GM18520 (cell line): ENCODE measurements at regions not wholly inside any gene's neighbourhood (a gene's known extent, or its start where the extent isn't known, plus 50 kb on each side); places are given as distances from the start of the nearest gene placed in this dataset.
"Not testable (repeated sequence)": the region's sequence is repeated elsewhere in the genome, so short reads cannot be mapped to it uniquely, and the experiment has no call there.

Source experiments
- ATAC-seq: cut with Tn5 transposase; IDR thresholded peaks from one replicate; pipeline ENCODE4 v1.9.1; 2021; ENCODE audit not compliant: unreplicated experiment

DNA sequence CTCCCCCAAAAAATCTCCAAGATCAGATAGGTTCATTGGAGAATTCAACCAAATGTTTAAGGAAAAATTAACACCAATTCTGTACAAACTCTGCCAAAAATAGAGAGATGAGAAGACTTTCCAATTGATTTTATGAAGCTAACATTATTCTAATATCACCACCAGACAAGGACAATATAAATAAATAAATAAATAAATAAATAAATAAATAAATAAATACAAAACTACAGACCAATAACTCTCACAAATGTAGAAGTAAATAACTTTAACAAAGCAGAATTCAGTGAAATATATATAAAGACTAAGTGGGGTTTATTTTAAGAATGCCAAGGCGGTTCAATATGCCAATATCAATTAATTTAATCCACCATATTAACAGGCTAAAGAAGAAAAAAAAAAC lies 425.9 kb upstream of the GHITM start:
- no peak for ATAC-seq

- ATAC-seq, result no peak
These were observed 416.2 kb upstream of the GHITM start for GRCh38 chr10:83723080-83723479.

DNA sequence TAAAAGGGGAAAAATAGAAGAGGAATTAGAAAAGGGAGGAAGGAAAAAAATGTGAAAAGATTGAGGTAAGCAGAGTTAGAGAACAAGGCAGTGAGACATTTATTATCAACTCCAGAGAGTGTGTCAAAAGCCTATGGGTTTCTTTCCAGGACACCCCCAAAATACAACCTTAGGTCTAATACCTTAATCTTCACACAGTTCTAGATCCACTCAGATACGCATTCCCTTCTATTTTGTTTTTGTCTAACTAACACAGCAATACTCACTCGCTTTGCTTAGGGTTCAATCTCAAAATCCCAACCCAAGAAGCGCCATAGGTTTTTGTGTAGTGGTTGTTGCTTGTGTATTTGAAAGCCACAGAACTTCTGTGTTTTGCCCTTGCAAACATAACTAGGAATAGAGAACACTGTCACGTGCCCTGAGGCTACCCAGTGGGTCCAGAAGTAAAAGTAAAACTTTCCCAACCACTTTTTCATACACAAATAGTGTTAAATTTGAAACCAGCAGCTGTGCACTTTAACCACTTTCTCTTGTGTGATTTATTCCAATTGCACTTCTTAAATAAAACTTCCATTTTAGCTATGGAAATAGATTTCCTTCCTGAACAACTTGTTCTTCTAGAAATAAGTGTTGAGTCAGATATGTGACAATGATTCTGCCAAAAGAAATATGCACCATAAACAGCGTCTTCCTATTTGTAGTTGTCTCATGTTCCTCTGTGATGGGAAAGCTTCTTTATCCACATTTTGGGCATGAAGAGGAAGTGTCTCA lies 414.7 kb upstream of the GHITM start:
- peak; percentile 85 for ATAC-seq

DNA sequence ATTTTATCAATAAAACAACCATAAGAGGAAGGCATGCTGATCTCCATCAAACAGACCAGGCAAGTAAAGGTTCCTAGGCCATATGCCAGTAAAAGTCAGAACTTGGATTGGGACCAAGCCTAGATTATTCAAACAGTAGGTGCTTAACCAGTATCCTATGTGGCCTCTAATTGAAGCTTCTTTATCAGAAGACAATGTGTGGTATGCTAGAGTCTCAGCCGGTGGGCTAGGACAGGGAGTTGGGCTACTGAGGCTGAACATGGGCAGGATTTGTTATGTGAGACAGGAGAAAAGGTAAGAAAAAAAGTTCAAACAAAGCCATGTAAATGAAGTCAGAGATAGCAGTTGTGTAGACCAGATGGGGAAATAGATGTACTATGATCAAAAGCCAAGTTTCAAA lies 413.7 kb upstream of the GHITM start:
- ATAC-seq, result no peak

DNA sequence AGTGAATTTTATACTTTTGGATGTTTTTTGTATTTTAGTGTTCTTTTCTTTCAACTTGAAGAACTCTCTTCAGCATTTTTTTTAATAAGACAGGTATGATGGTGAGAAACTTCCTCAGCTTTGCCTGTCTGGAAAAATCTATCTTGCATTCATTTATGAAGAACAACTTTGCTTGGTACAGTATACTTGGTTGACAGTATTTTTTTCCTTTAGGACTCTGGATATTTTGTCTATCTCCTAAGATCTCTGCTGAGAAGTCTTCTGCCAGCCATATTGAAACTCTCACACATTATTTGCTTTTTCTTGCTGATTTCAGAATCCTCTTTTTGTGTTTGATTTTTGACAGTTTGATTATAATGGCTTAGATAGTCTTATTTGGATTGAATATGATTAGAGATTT lies 405.0 kb upstream of the GHITM start:
- no peak for ATAC-seq

GRCh38 chr10:83736008-83736407 lies 403.3 kb upstream of the GHITM start:
- no peak for ATAC-seq

GRCh38 chr10:83750604-83751003 lies 388.7 kb upstream of the GHITM start:
- no peak for ATAC-seq

DNA sequence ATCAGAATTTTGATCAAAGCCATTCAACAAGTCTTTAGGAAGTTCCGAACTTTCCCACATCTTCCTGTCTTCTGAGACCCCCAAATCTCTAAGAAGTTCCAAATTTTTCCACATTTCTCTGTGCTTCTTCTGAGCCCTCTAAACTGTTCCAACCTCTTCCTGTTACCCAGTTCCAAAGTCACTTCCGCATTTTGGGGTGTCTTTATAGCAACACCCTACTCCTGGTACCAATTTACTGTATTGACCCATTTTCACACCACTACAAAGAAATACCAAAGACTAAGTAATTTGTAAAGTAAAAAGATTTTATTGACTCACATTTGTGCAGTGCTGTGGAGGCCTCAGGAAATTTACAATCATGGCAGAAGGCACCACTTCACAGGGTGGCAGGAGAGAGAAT lies 385.8 kb upstream of the GHITM start:
- no peak for ATAC-seq

- ATAC-seq, result no peak
These were observed 384.5 kb upstream of the GHITM start for GRCh38 chr10:83754857-83755256.

DNA sequence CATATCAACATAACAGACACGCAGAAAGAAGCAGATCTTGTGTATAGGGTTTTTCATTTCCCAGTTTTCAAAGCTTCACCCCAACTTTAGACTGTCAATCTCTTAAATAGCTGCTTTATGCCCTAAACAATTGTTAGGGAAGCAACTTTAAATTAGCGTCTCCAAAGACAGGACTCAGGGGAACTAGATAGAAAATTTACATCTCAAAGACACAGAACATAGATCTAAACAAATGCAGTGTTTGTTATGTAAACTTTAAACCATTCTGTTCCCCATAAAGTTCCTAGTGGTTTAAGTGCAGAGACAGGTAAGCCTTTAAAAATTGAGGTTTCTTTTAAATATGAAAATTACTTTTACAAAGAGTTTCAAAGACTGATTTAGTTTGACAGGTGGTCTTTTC lies 379.2 kb upstream of the GHITM start:
- ATAC-seq, result no peak

DNA sequence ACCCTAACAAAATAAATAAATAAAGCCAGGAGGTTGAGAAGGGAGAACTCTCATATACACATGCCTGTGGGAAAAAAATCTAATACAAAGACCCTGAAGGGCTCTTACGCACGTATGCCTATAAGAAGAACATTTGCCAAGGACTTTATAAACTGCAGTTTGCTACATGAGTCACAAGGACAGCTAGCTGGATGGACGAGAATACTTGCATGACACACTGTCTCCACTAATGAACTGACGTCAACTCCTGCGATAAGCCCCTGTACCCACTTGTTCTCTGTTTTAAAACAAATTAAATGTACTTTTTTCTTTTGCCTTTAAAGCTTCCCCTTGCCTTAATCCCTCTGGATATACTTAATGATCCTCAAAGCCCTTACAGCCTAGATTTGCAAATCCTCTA lies 374.6 kb upstream of the GHITM start:
- no peak for ATAC-seq

GRCh38 chr10:83765731-83766130 lies 373.6 kb upstream of the GHITM start:
- ATAC-seq, result no peak

GRCh38 chr10:83769281-83769820 lies 370.0 kb upstream of the GHITM start:
- no peak for ATAC-seq

- not testable (repeated sequence) for ATAC-seq
These were observed 352.6 kb upstream of the GHITM start for GRCh38 chr10:83786701-83787100.

DNA sequence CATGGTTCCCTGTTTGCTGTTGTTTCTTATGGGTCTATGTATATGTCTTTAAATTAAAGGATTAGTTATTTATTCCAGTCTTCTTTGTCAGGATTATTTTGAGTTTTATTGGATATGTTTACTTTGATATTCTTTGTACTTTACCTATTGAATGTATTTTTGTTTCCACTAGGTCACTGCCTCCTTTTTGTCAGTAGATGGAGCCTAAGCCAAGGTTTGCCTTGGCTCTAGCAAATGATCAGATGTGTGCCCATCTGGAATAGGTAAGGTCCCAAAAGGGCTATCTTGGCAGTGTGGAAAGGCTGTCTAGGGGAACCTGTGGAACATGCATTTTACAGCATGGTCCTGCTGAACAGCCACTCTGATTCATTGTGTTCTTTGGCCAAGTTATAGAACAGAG lies 337.3 kb upstream of the GHITM start:
- ATAC-seq, result no peak

- ATAC-seq, result no peak
These were observed 332.6 kb upstream of the GHITM start for GRCh38 chr10:83806717-83807116.

DNA sequence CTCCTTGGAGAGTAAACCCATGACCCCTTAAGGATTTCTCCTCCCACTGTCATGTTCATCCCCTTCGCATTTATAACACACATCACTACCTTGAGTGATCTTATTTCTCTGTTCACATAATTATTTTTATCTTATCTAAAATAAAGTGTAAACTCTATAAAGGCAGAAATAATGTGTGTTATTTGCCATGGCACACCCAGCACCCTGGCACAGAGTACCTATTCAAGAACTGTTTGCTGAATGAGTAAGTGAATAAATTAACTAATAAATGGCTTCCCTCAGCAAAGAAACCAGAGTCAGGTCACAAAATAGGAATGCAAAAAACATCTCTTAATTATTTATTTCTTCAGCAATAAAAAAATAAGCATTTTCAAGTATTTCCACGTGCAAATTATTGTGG lies 330.3 kb upstream of the GHITM start:
- ATAC-seq, result no peak

GRCh38 chr10:83816942-83817341 lies 322.4 kb upstream of the GHITM start:
- ATAC-seq, result peak; percentile 98

- ATAC-seq, result no peak
These were observed 321.5 kb upstream of the GHITM start for GRCh38 chr10:83817797-83818196.

DNA sequence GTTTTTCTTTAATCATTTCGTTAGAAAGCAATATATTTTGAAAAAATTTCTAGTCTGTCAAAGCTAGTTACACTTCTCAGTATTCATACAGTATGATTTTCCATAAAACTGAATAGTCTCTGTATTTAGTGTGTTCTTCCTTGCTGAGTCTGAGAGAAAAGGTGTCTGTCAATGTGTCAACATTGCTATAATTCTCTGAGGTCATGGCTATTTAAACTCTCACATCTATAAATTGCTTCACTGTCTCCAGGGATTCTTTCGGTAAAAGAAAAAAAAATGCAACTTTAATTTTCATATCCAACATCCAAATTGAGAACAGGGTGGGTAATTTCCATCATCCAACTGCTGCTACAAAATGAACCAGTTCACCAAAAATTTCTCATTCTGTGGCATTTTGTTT lies 319.7 kb upstream of the GHITM start:
- no peak for ATAC-seq

GRCh38 chr10:83820033-83820432 lies 319.3 kb upstream of the GHITM start:
- ATAC-seq, result no peak

DNA sequence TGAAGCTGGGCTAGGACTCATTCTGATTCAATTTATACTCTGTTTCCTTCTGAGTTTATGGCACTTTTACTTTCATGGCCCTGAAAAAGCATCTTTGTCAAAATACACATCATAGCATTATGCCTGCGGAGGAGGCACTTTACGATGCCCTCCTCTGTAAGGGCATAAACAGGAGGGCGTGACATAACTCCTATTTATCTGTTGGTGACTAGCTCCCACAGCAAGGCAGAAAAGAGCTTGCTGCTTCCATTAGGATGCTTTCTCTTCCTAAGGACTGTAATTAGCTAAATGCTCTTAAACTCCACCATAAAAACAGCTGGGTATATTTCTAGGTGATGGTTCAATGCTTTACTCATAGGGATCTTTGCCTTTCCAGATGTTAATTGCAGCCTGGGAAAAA lies 315.2 kb upstream of the GHITM start:
- no peak for ATAC-seq

- no peak for ATAC-seq
These were observed 305.2 kb upstream of the GHITM start for GRCh38 chr10:83834096-83834495.
